H9 (cell line): ENCODE measurements at regions not wholly inside any gene's neighbourhood (a gene's known extent, or its start where the extent isn't known, plus 50 kb on each side); places are given as distances from the start of the nearest gene placed in this dataset.

Experiments
- DNase-seq: peaks from one replicate; pipeline ENCODE4 v3.0.0-alpha.2; 2017
- H2AFZ ChIP-seq: one replicate; pipeline ENCODE4 v1.6.1; 2013; ENCODE audit warnings: mild to moderate bottlenecking, low read length, control low read depth, moderate library complexity
- H2AK5ac ChIP-seq: 2 replicates; pipeline ENCODE4 v1.6.1; 2013; ENCODE audit warnings: low read length, control low read depth, mixed read lengths; ENCODE audit not compliant: insufficient read length
- H2BK120ac ChIP-seq: one replicate; pipeline ENCODE4 v1.6.1; 2013; ENCODE audit warnings: low read depth, mild to moderate bottlenecking, low read length, control low read depth, inconsistent platforms; ENCODE audit not compliant: poor library complexity, severe bottlenecking
- H2BK12ac ChIP-seq: 2 replicates; pipeline ENCODE4 v1.6.1; 2013; ENCODE audit warnings: low read length, control low read depth, mixed read lengths, low read depth; ENCODE audit not compliant: insufficient read length
- H2BK15ac ChIP-seq: 2 replicates; pipeline ENCODE4 v1.6.1; 2013; ENCODE audit warnings: low read depth, low read length, control low read depth
- H2BK20ac ChIP-seq: one replicate; pipeline ENCODE4 v1.6.1; 2013; ENCODE audit warnings: low read depth, mild to moderate bottlenecking, low read length, control low read depth, inconsistent platforms; ENCODE audit not compliant: poor library complexity, severe bottlenecking
- H2BK5ac ChIP-seq: 2 replicates; pipeline ENCODE4 v1.6.1; 2013; ENCODE audit warnings: low read length, control low read depth, mixed read lengths; ENCODE audit not compliant: insufficient read length
- H3K14ac ChIP-seq: 2 replicates; pipeline ENCODE4 v1.6.1; 2013; ENCODE audit warnings: low read length, control low read depth; ENCODE audit not compliant: insufficient read depth
- H3K18ac ChIP-seq: 2 replicates; pipeline ENCODE4 v1.6.1; 2013; ENCODE audit warnings: low read depth, mild to moderate bottlenecking, mixed read lengths, low read length, control low read depth; ENCODE audit not compliant: insufficient read length
- H3K23ac ChIP-seq: 2 replicates; pipeline ENCODE4 v1.6.1; 2013; ENCODE audit warnings: low read length, control low read depth, mixed read lengths, low read depth; ENCODE audit not compliant: insufficient read length
- H3K23me2 ChIP-seq: 2 replicates; pipeline ENCODE4 v1.6.1; 2013; ENCODE audit warnings: low read depth, mild to moderate bottlenecking, mixed read lengths, low read length, control low read depth; ENCODE audit not compliant: insufficient read length, poor library complexity, severe bottlenecking
- H3K27ac ChIP-seq: 2 replicates; pipeline ENCODE4 v1.5.1; 2013; ENCODE audit warnings: low read length, control low read depth, mixed read lengths, low read depth; ENCODE audit not compliant: insufficient read length
- H3K27me3 ChIP-seq: 2 replicates; pipeline ENCODE4 v1.6.1; 2013; ENCODE audit warnings: low read length, control low read depth, inconsistent platforms; ENCODE audit not compliant: insufficient read depth
- H3K4ac ChIP-seq: 2 replicates; pipeline ENCODE4 v1.6.1; 2013; ENCODE audit warnings: low read depth, mild to moderate bottlenecking, control low read depth, inconsistent platforms, low read length, moderate library complexity
- H3K4me1 ChIP-seq: 2 replicates; pipeline ENCODE4 v1.6.1; 2013; ENCODE audit warnings: low read length, control low read depth, inconsistent platforms; ENCODE audit not compliant: insufficient read depth
- H3K4me2 ChIP-seq: 2 replicates; pipeline ENCODE4 v1.6.1; 2013; ENCODE audit warnings: low read length, control low read depth, mixed read lengths; ENCODE audit not compliant: insufficient read length, insufficient read depth
- H3K56ac ChIP-seq: 2 replicates; pipeline ENCODE4 v1.6.1; 2013; ENCODE audit warnings: low read depth, mild to moderate bottlenecking, mixed read lengths, low read length, control low read depth; ENCODE audit not compliant: insufficient read length
- H3K79me1 ChIP-seq: 2 replicates; pipeline ENCODE4 v1.6.1; 2013; ENCODE audit warnings: low read depth, mild to moderate bottlenecking, moderate library complexity, low read length, control low read depth, inconsistent platforms; ENCODE audit not compliant: insufficient read depth, poor library complexity, severe bottlenecking
- H3K79me2 ChIP-seq: 2 replicates; pipeline ENCODE4 v1.6.1; 2013; ENCODE audit warnings: low read length, control low read depth, inconsistent platforms; ENCODE audit not compliant: insufficient read depth
- H3K9ac ChIP-seq: 2 replicates; pipeline ENCODE4 v1.6.1; 2013; ENCODE audit warnings: low read length, control low read depth, mixed read lengths; ENCODE audit not compliant: insufficient read length; ENCODE audit errors: extremely low read depth
- H3K9me3 ChIP-seq: one replicate; pipeline ENCODE4 v1.6.1; 2013; ENCODE audit warnings: low read depth, low read length, inconsistent platforms; ENCODE audit not compliant: control insufficient read depth
- H3T11ph ChIP-seq: one replicate; pipeline ENCODE4 v1.6.1; 2013; ENCODE audit warnings: mild to moderate bottlenecking, low read length, control low read depth, inconsistent platforms
- H4K20me1 ChIP-seq: one replicate; pipeline ENCODE4 v1.6.1; 2013; ENCODE audit not compliant: control insufficient read depth, insufficient read length, insufficient read depth
- H4K5ac ChIP-seq: 2 replicates; pipeline ENCODE4 v1.6.1; 2013; ENCODE audit warnings: low read depth, mild to moderate bottlenecking, mixed read lengths, low read length, control low read depth; ENCODE audit not compliant: insufficient read length
- H4K8ac ChIP-seq: replicated peaks from 2 replicates; pipeline ENCODE4 v1.6.1; 2013; ENCODE audit warnings: low read length, control low read depth, mixed read lengths, low read depth; ENCODE audit not compliant: insufficient read length
- H4K91ac ChIP-seq: 2 replicates; pipeline ENCODE4 v1.6.1; 2013; ENCODE audit warnings: low read depth, mild to moderate bottlenecking, moderate library complexity, mixed read lengths, low read length, control low read depth; ENCODE audit not compliant: insufficient read length
- H3K27ac Mint-ChIP-seq, 3 experiments: 2 replicates in 2 of 3; 3 replicates in 1 of 3; pipeline ENCODE4 v1.8.0; 2020 to 2021; ENCODE audit warnings: mixed read lengths in 3 of 3, mild to moderate bottlenecking in 1 of 3, moderate library complexity in 1 of 3
- H3K27me3 Mint-ChIP-seq: 2 replicates; pipeline ENCODE4 v1.8.0; 2021; ENCODE audit warnings: low read depth, mild to moderate bottlenecking, moderate library complexity, mixed read lengths
- H3K36me3 Mint-ChIP-seq, 3 experiments: 2 replicates in 2 of 3; 3 replicates in 1 of 3; pipeline ENCODE4 v1.8.0; 2020 to 2021; ENCODE audit warnings: low read depth in 3 of 3, mixed read lengths in 3 of 3; ENCODE audit not compliant: insufficient read depth in 1 of 3
- H3K4me1 Mint-ChIP-seq, 2 experiments: 2 replicates each; pipeline ENCODE4 v1.8.0; 2020; ENCODE audit warnings: mixed read lengths in 2 of 2
- H3K4me3 Mint-ChIP-seq, 2 experiments: 2 replicates in 1 of 2; 3 replicates in 1 of 2; pipeline ENCODE4 v1.8.0; 2020 to 2021; ENCODE audit warnings: mild to moderate bottlenecking in 2 of 2, mixed read lengths in 2 of 2, moderate library complexity in 1 of 2
- H3K9me3 Mint-ChIP-seq, 2 experiments: 2 replicates in 1 of 2; 3 replicates in 1 of 2; pipeline ENCODE4 v1.8.0; 2020; ENCODE audit warnings: mild to moderate bottlenecking in 2 of 2, mixed read lengths in 2 of 2, moderate library complexity in 1 of 2
- CTCF ChIP-seq: fragments of 200-600 bp; sonication (generic); conservative IDR thresholded peaks from 3 replicates; pipeline ENCODE4 v1.8.0; 2021; ENCODE audit warnings: antibody characterized with exemption, mild to moderate bottlenecking

- H3K27me3 ChIP-seq = no peaks in the 10 kb centered on the region; the same call in 1 of the 2 replicates
- H2BK5ac ChIP-seq = no peak overlapping the region
- TF ChIP-seq CTCF = no peak
- H3K23ac ChIP-seq = no peak overlapping the region
- no peak overlapping the region for H3K27ac Mint-ChIP-seq
- no peak overlapping the region for H3K56ac ChIP-seq
- H3K14ac ChIP-seq = no peak overlapping the region
- no peak overlapping the region for H4K5ac ChIP-seq
- peaks cover 23 to 27% (median 24%) of the 10 kb centered on the region in 3 experiments for H3K36me3 Mint-ChIP-seq
- H4K91ac ChIP-seq = no peak overlapping the region
- H3K4me2 ChIP-seq = no peak overlapping the region
- peaks cover 3% of the 10 kb centered on the region; the same call in 1 of the 2 replicates for H3K27me3 Mint-ChIP-seq
- no peak overlapping the region for H2AK5ac ChIP-seq
- H2BK12ac ChIP-seq = no peak overlapping the region
- no peak overlapping the region for H2AFZ ChIP-seq
- H3T11ph ChIP-seq = no peak overlapping the region
- DNase-seq = no peak
- no peaks in the 10 kb centered on the region for H3K4me1 ChIP-seq
- H3K9me3 Mint-ChIP-seq = peaks cover 26 to 32% of the 10 kb centered on the region in 2 experiments
- H3K79me1 ChIP-seq = no peaks in the 10 kb centered on the region
- no peaks in the 10 kb centered on the region for H3K79me2 ChIP-seq
- no peak overlapping the region for H3K27ac ChIP-seq
- H3K23me2 ChIP-seq = no peaks in the 10 kb centered on the region
- H4K8ac ChIP-seq = no peak overlapping the region
- no peak overlapping the region for H2BK120ac ChIP-seq
- no peak overlapping the region for H2BK20ac ChIP-seq
- H3K9ac ChIP-seq = no peak overlapping the region
- H2BK15ac ChIP-seq = no peak overlapping the region
- H3K18ac ChIP-seq = no peak overlapping the region
- no peak overlapping the region for H3K4me3 Mint-ChIP-seq
- H4K20me1 ChIP-seq = no peaks in the 10 kb centered on the region
- peaks cover 19% of the 10 kb centered on the region for H3K9me3 ChIP-seq
- no peak overlapping the region for H3K4ac ChIP-seq
- peaks cover 2 to 3% of the 10 kb centered on the region in 2 experiments; a peak in 3 of 4 replicates for H3K4me1 Mint-ChIP-seq
Observed at GRCh38 chr1:57843760-57844159, 419.9 kb upstream of the DAB1 start.
